ENCODE measurements at regions not wholly inside any gene's neighbourhood (a gene's known extent, or its start where the extent isn't known, plus 50 kb on each side); places are given as distances from the start of the nearest gene placed in this dataset.
A peak's percentile ranks its signal among the peaks of the same experiment; 100 is the strongest.

DNA sequence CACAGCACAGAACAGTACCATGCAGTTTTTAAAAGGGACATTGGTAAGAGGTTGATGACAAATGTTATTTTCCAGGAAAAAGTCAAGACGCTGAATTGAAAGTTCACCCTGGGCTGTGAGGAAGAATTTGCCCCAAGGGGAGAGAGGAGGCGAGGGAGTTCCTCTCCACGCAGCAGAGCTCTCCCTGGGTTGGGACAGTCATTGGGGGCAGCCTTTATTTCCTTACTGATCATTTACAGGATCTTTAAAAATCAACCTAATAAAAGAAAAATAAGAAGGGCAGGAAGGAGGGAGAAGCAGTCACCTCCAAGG is 49.9 kb upstream of the WNT7B start:
- Histone ChIP-seq H3K27me3 (no peaks in the 10 kb centered on the region), H3K27ac (peak overlapping the region; percentile 22 to 75), H3K4me3 (peak overlapping the region in 1 of 2 donors; percentile 40), H3K9me3 (no peaks in the 10 kb centered on the region), H3K36me3 (no peaks in the 10 kb centered on the region), H3K4me1 (no peaks in the 10 kb centered on the region)
- intact Hi-C loops (cut with DNase I; ENCODE audit: low total_unique reads) = no loop called here
- DNase-seq = peak in 1 of 2 donors; percentile 9
- no peak for TF ChIP-seq POLR2A (IDR thresholded peaks at IDR 0.05)
- no peak for TF ChIP-seq CTCF (IDR thresholded peaks at IDR 0.05)

GRCh38 chr22:46027211-46028105 is 50.5 kb upstream of the WNT7B start:
- peak; percentile 56 to 69 for DNase-seq
- Histone ChIP-seq H3K36me3 (no peaks in the 10 kb centered on the region), H3K9me3 (no peaks in the 10 kb centered on the region), H3K4me3 (peak overlapping the region in 1 of 2 donors; percentile 40), H3K27ac (peak overlapping the region; percentile 22 to 75), H3K27me3 (no peaks in the 10 kb centered on the region), H3K4me1 (no peaks in the 10 kb centered on the region)
- TF ChIP-seq POLR2A (IDR thresholded peaks at IDR 0.05) = peak; percentile 15 to 60
- TF ChIP-seq CTCF (IDR thresholded peaks at IDR 0.05) = peak in 3 of 4 experiments; percentile 30 to 47 (median 31)
- intact Hi-C loops (cut with DNase I; ENCODE audit: low total_unique reads) = no loop called here

GRCh38 chr22:46028106-46028991 is 51.4 kb upstream of the WNT7B start:
- no peak overlapping the region for H3K4me3 ChIP-seq
- no peaks in the 10 kb centered on the region for H3K4me1 ChIP-seq
- H3K27me3 ChIP-seq = no peaks in the 10 kb centered on the region
- peak; percentile 20 to 27 for DNase-seq
- intact Hi-C loops (cut with DNase I; ENCODE audit: low total_unique reads) = no loop called here
- H3K27ac ChIP-seq = peak overlapping the region; percentile 22 to 75
- TF ChIP-seq POLR2A (IDR thresholded peaks at IDR 0.05) (no peak), CTCF (IDR thresholded peaks at IDR 0.05) (no peak)
- no peaks in the 10 kb centered on the region for H3K9me3 ChIP-seq
- no peaks in the 10 kb centered on the region for H3K36me3 ChIP-seq

- intact Hi-C loops (cut with DNase I; ENCODE audit: low total_unique reads) = no loop called here
- Histone ChIP-seq H3K4me1 (no peaks in the 10 kb centered on the region), H3K4me3 (no peak overlapping the region), H3K27ac (no peak overlapping the region), H3K9me3 (no peaks in the 10 kb centered on the region), H3K36me3 (no peaks in the 10 kb centered on the region), H3K27me3 (no peaks in the 10 kb centered on the region)
- no peak for TF ChIP-seq CTCF (IDR thresholded peaks at IDR 0.05)
- no peak for TF ChIP-seq POLR2A (IDR thresholded peaks at IDR 0.05)
- DNase-seq = peak in 1 of 2 donors; percentile 11
Observed at GRCh38 chr22:46029036-46029435, 52.1 kb upstream of the WNT7B start.
